ENCODE measurements at regions not wholly inside any gene's neighbourhood (a gene's known extent, or its start where the extent isn't known, plus 50 kb on each side); places are given as distances from the start of the nearest gene placed in this dataset.

- ATAC-seq (no peak), DNase-seq (no peak)
- Histone ChIP-seq H3K27ac (no peak overlapping the region), H3K4me1 (no peaks in the 10 kb centered on the region), H3K36me3 (no peaks in the 10 kb centered on the region), H3K27me3 (peaks cover 0 to 5% (median 0%) of the 10 kb centered on the region in 9 donors), H3K4me3 (no peak overlapping the region), H3K9me3 (peaks cover 0 to 14% (median 0%) of the 10 kb centered on the region in 12 donors)
- intact Hi-C loops (cut with DNase I) = no loop called here
- no peak for TF ChIP-seq POLR2A (IDR thresholded peaks at IDR 0.05)
- TF ChIP-seq, protein P1, sequence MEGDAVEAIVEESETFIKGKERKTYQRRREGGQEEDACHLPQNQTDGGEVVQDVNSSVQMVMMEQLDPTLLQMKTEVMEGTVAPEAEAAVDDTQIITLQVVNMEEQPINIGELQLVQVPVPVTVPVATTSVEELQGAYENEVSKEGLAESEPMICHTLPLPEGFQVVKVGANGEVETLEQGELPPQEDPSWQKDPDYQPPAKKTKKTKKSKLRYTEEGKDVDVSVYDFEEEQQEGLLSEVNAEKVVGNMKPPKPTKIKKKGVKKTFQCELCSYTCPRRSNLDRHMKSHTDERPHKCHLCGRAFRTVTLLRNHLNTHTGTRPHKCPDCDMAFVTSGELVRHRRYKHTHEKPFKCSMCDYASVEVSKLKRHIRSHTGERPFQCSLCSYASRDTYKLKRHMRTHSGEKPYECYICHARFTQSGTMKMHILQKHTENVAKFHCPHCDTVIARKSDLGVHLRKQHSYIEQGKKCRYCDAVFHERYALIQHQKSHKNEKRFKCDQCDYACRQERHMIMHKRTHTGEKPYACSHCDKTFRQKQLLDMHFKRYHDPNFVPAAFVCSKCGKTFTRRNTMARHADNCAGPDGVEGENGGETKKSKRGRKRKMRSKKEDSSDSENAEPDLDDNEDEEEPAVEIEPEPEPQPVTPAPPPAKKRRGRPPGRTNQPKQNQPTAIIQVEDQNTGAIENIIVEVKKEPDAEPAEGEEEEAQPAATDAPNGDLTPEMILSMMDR (IDR thresholded peaks at IDR 0.05) = no peak
Measured at GRCh38 chr5:61850696-61851095, 455.3 kb upstream of the KIF2A start.

- no peak for ATAC-seq
Measured at GRCh38 chr5:61854531-61854930, 451.5 kb upstream of the KIF2A start.

DNA sequence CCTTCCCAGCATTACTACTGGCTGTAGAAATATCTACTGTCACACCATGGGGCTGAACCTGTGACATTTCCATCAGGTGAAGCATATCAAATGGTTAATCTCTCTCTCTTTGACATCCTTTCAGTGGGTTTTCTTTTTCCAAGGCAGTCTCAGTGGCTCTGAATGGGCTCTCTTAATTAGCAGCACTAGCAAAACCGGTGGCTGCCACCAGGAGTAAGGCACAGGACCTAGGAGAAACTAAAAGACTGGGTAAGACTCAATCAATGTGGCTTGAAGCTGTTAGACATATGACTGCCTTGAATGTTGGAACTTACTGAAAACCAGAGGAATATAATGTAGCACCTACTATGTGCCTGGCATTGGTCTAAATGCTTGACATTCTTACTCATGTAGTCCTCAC is 445.0 kb upstream of the KIF2A start:
- Histone ChIP-seq H3K27me3 (no peaks in the 10 kb centered on the region), H3K36me3 (no peaks in the 10 kb centered on the region), H3K4me1 (no peaks in the 10 kb centered on the region), H3K27ac (no peak overlapping the region), H3K9me3 (peaks cover 0 to 11% (median 0%) of the 10 kb centered on the region in 12 donors), H3K4me3 (no peak overlapping the region)
- TF ChIP-seq, protein P1 (IDR thresholded peaks at IDR 0.05) = no peak
- no peak for TF ChIP-seq POLR2A (IDR thresholded peaks at IDR 0.05)
- 56 to 69% (median 62%) methylated on average over 1 of the region's 1 CpG for WGBS, 4 donors
- no peak for ATAC-seq
- intact Hi-C loops (cut with DNase I) = no loop called here
- DNase-seq = no peak

More at GRCh38 chr5:61854531-61854930, 451.5 kb upstream of the KIF2A start:
- TF ChIP-seq, protein P1 (IDR thresholded peaks at IDR 0.05) = no peak
- no peak for TF ChIP-seq POLR2A (IDR thresholded peaks at IDR 0.05)
- no peaks in the 10 kb centered on the region for H3K4me1 ChIP-seq
- no peak overlapping the region for H3K27ac ChIP-seq
- intact Hi-C loops (cut with DNase I) = no loop called here
- peaks cover 0 to 18% (median 0%) of the 10 kb centered on the region in 12 donors for H3K9me3 ChIP-seq
- 74 to 84% (median 78%) methylated on average over 2 of the region's 2 CpGs for WGBS, 4 donors
- DNase-seq = no peak
- H3K4me3 ChIP-seq = no peak overlapping the region
- no peaks in the 10 kb centered on the region for H3K27me3 ChIP-seq
- H3K36me3 ChIP-seq = no peaks in the 10 kb centered on the region

- Histone ChIP-seq H3K4me1 (no peaks in the 10 kb centered on the region), H3K27ac (no peak overlapping the region), H3K36me3 (no peaks in the 10 kb centered on the region), H3K4me3 (no peak overlapping the region), H3K9me3 (peaks cover 0 to 9% (median 0%) of the 10 kb centered on the region in 12 donors), H3K27me3 (no peaks in the 10 kb centered on the region)
- intact Hi-C loops (cut with DNase I) = no loop called here
- no peak for DNase-seq
- 57 to 76% (median 63%) methylated on average over 3 of the region's 3 CpGs for WGBS, 4 donors
- ATAC-seq = no peak
- no peak for TF ChIP-seq POLR2A (IDR thresholded peaks at IDR 0.05)
- TF ChIP-seq, protein P1 (IDR thresholded peaks at IDR 0.05) = no peak
Measured at GRCh38 chr5:61866930-61867329, 439.1 kb upstream of the KIF2A start.
